OCI-LY7 (cell line): ENCODE measurements at regions not wholly inside any gene's neighbourhood (a gene's known extent, or its start where the extent isn't known, plus 50 kb on each side); places are given as distances from the start of the nearest gene placed in this dataset.

Experiments
- BruUV-seq: library from RNA; stranded (reverse); fragments of 400-500 nt; replicated peaks from 2 replicates; lab custom pipeline; 2021; lab: Mats Ljungman, UMichigan
- CTCF ChIA-PET: fragments of 300-600 bp; sonication (Branson Sonifier 250); formaldehyde crosslinking; loops from one replicate; lab custom pipeline; 2022; ENCODE audit warnings: antibody characterized with exemption; ENCODE audit not compliant: unreplicated experiment; lab: Charles Lee
- POLR2A ChIA-PET: fragments of 300-600 bp; sonication (Branson Sonifier 250); formaldehyde crosslinking; loops from one replicate; lab custom pipeline; 2022; ENCODE audit warnings: antibody characterized with exemption; lab: Charles Lee
- DNase-seq: peaks from one replicate; pipeline ENCODE4 v3.0.0-alpha.2; 2015; ENCODE audit warnings: low spot score
- H2AFZ ChIP-seq: fragments of 200-600 bp; sonication (generic), shearing (Covaris generic); 2 replicates; pipeline ENCODE4 v1.6.1; 2014; ENCODE audit warnings: mild to moderate bottlenecking, antibody characterized with exemption, low read length, moderate library complexity
- H3K27ac ChIP-seq: fragments of 200-600 bp; sonication (generic); 2 replicates; pipeline ENCODE4 v1.5.1; 2014; ENCODE audit warnings: mixed run types, low read depth, mild to moderate bottlenecking, moderate library complexity, low read length, inconsistent platforms; ENCODE audit not compliant: poor library complexity, severe bottlenecking
- H3K36me3 ChIP-seq: fragments of 200-600 bp; sonication (generic); 2 replicates; pipeline ENCODE4 v1.6.1; 2014; ENCODE audit warnings: mild to moderate bottlenecking, antibody characterized with exemption, low read length, moderate library complexity, mixed read lengths; ENCODE audit not compliant: insufficient read depth
- H3K4me1 ChIP-seq: fragments of 200-600 bp; sonication (generic); 2 replicates; pipeline ENCODE4 v1.5.1; 2014; ENCODE audit warnings: mild to moderate bottlenecking, low read length; ENCODE audit not compliant: insufficient read depth, poor library complexity, severe bottlenecking
- H3K4me2 ChIP-seq: fragments of 200-600 bp; sonication (generic); 2 replicates; pipeline ENCODE4 v1.6.1; 2014; ENCODE audit warnings: mild to moderate bottlenecking, low read length
- H3K4me3 ChIP-seq: fragments of 200-600 bp; sonication (generic); 2 replicates; pipeline ENCODE4 v1.5.1; 2014; ENCODE audit warnings: mild to moderate bottlenecking, low read depth, low read length; ENCODE audit not compliant: poor library complexity, severe bottlenecking
- H3K79me2 ChIP-seq: fragments of 200-600 bp; sonication (generic); 2 replicates; pipeline ENCODE4 v1.6.1; 2016; ENCODE audit warnings: low read depth, mild to moderate bottlenecking, low read length, moderate library complexity, mixed read lengths; ENCODE audit not compliant: insufficient read depth
- H3K9me2 ChIP-seq: fragments of 200-600 bp; sonication (generic); 2 replicates; pipeline ENCODE4 v1.6.1; 2016; ENCODE audit warnings: mild to moderate bottlenecking, low read length, mixed read lengths; ENCODE audit not compliant: insufficient read depth
- H3K9me3 ChIP-seq: fragments of 200-600 bp; sonication (generic); 2 replicates; pipeline ENCODE4 v1.6.1; 2014; ENCODE audit warnings: mild to moderate bottlenecking, mixed run types, low read length, mixed read lengths
- H4K20me1 ChIP-seq: fragments of 200-600 bp; sonication (generic); 2 replicates; pipeline ENCODE4 v1.6.1; 2014; ENCODE audit warnings: mild to moderate bottlenecking, antibody characterized with exemption, low read length, moderate library complexity, mixed read lengths; ENCODE audit not compliant: insufficient read depth
- EZH2phosphoT487 ChIP-seq: fragments of 200-600 bp; sonication (generic); IDR thresholded peaks from 2 replicates; pipeline ENCODE4 v1.6.1; 2018; ENCODE audit warnings: low read depth, borderline replicate concordance, mild to moderate bottlenecking, mixed run types, antibody characterized with exemption, low read length, moderate library complexity, mixed read lengths
- intact Hi-C: fragments of 100-400 bp; cut with micrococcal nuclease; formaldehyde crosslinking; loops from one replicate; pipeline ENCODE4 v1.10.0; 2022; ENCODE audit not compliant: unreplicated experiment
- TF ChIP-seq, protein P1 (sequence below): fragments of 200-600 bp; sonication (generic); conservative IDR thresholded peaks from 2 replicates; pipeline ENCODE4 v1.5.1; 2014; ENCODE audit warnings: mild to moderate bottlenecking, antibody characterized with exemption, low read length, moderate library complexity, mixed read lengths

DNA sequence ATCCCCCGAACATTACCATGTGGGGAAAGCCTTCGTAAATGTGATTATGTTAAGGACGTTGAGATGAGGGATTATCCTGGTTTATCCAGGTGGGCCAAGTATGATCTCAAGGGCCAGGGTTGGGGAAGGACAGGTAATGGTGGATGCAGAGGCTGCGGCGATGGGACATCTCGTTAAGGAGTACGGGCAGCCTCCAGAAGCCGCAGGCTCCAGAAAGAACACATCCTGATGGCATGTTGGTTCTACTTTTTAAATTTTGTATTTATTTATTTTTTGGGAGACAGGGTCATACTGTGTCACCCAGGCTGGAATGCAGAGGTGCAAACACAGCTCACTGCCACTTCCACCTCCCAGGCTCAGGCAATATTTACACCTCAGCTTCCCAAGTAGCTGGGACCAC, 86.2 kb upstream of the RAB6C start:
- POLR2A ChIA-PET: no interaction called here
- H3K9me2 ChIP-seq: no peaks in the 10 kb centered on the region
- H4K20me1 ChIP-seq: no peaks in the 10 kb centered on the region
- intact Hi-C loops: no loop called here
- BruUV-seq: no TSS peak
- CTCF ChIA-PET: no interaction called here
- DNase-seq: no peak
- no peak overlapping the region for H3K27ac ChIP-seq
- no peaks in the 10 kb centered on the region for H3K79me2 ChIP-seq
- no peaks in the 10 kb centered on the region for H3K36me3 ChIP-seq
- TF ChIP-seq EZH2phosphoT487: no peak
- TF ChIP-seq, protein P1, sequence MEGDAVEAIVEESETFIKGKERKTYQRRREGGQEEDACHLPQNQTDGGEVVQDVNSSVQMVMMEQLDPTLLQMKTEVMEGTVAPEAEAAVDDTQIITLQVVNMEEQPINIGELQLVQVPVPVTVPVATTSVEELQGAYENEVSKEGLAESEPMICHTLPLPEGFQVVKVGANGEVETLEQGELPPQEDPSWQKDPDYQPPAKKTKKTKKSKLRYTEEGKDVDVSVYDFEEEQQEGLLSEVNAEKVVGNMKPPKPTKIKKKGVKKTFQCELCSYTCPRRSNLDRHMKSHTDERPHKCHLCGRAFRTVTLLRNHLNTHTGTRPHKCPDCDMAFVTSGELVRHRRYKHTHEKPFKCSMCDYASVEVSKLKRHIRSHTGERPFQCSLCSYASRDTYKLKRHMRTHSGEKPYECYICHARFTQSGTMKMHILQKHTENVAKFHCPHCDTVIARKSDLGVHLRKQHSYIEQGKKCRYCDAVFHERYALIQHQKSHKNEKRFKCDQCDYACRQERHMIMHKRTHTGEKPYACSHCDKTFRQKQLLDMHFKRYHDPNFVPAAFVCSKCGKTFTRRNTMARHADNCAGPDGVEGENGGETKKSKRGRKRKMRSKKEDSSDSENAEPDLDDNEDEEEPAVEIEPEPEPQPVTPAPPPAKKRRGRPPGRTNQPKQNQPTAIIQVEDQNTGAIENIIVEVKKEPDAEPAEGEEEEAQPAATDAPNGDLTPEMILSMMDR: no peak
- no peak overlapping the region for H2AFZ ChIP-seq
- H3K4me2 ChIP-seq: no peak overlapping the region
- H3K4me1 ChIP-seq: no peaks in the 10 kb centered on the region
- H3K9me3 ChIP-seq: no peaks in the 10 kb centered on the region
- H3K4me3 ChIP-seq: no peak overlapping the region

DNA sequence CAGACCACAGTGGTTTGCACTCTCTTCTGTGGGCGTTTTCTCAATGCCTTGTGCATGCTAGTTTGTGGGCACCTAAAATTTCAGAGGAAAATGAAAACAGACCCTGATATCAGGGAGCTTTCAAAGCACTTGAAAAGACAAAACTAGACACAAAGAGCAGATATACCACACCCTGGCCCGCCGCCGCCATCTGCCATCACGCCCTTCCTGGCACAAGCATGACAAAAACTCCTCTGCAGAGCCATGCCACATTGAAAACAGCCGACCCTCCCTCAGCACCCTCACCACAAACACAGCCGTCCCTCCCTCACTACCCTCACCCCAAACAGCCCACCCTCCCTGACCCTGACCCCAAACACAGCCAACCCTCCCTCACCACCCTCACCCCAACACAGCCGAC, 84.8 kb upstream of the RAB6C start:
- DNase-seq: no peak
- intact Hi-C loops: no loop called here
- BruUV-seq: no TSS peak
- no peaks in the 10 kb centered on the region for H3K79me2 ChIP-seq
- no peaks in the 10 kb centered on the region for H3K4me1 ChIP-seq
- no peak overlapping the region for H3K4me2 ChIP-seq
- POLR2A ChIA-PET: no interaction called here
- TF ChIP-seq EZH2phosphoT487: no peak
- TF ChIP-seq, protein P1: no peak
- H3K36me3 ChIP-seq: no peaks in the 10 kb centered on the region
- no peaks in the 10 kb centered on the region for H3K9me2 ChIP-seq
- no peak overlapping the region for H2AFZ ChIP-seq
- H3K4me3 ChIP-seq: no peak overlapping the region
- CTCF ChIA-PET: no interaction called here
- H3K27ac ChIP-seq: no peak overlapping the region
- H4K20me1 ChIP-seq: no peaks in the 10 kb centered on the region
- no peaks in the 10 kb centered on the region for H3K9me3 ChIP-seq

DNA sequence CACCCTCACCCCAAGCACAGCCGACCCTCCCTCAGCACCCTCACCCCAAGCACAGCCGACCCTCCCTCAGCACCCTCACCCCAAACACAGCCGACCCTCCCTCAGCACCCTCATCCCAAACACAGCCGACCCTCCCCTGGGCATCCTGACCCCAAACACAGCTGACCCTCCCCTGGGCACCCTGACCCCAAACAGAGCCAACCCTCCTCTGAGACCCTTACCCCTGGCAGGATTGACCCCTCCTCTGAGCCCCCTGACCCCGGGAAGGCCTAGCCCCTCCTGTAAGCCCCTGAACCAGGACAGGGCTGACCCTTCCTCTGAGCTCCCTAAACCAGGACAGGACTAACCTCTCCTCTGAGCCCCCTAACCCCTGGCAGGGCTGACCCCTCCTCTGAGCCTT, 84.4 kb upstream of the RAB6C start:
- no TSS peak for BruUV-seq
- Histone ChIP-seq H3K9me3 (no peaks in the 10 kb centered on the region), H3K9me2 (no peaks in the 10 kb centered on the region), H2AFZ (no peak overlapping the region), H3K4me2 (no peak overlapping the region), H3K4me3 (no peak overlapping the region), H3K79me2 (no peaks in the 10 kb centered on the region), H3K4me1 (no peaks in the 10 kb centered on the region), H4K20me1 (no peaks in the 10 kb centered on the region), H3K27ac (no peak overlapping the region), H3K36me3 (no peaks in the 10 kb centered on the region)
- ChIA-PET CTCF (interaction anchor here (0.5 kb wide), 1 partner anchor 1146 kb away, joined by 3 read pairs; no protein-coding TSS in a partner anchor), POLR2A (no interaction called here)
- TF ChIP-seq, protein P1: no peak
- TF ChIP-seq EZH2phosphoT487: no peak
- no peak for DNase-seq
- intact Hi-C loops: no loop called here
